DMS114 treated with DMSO at 0.1 percent for 48 hours (cell line): ENCODE measurements at regions not wholly inside any gene's neighbourhood (a gene's known extent, or its start where the extent isn't known, plus 50 kb on each side); places are given as distances from the start of the nearest gene placed in this dataset.

Experiments used
- DNase-seq: peaks from one replicate; lab custom pipeline; 2025; ENCODE audit not compliant: unreplicated experiment; lab: John Stamatoyannopoulos, UW

GRCh38 chrX:6783912-6784311 lies 249.0 kb upstream of the VCX3A start:
- no peak for DNase-seq

DNA sequence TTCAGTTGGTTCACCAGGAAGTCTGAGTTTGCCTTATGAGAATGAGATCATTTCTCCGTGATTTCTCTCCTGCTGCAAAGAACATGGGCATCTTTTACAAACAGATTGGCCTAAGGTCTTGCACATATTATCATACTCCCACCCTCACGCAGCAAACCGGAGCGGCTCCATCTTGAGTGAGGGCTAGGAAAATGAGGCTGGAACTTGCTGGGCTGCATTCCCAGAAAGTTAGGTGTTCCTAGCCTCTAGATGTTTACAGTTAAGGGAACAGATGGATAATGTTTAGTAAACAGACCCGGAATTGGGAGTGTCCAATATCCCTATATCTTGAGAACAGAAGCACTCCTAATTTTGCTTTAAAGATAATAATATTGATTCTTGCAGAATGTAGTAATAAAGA lies 247.9 kb upstream of the VCX3A start:
- no peak for DNase-seq

DNA sequence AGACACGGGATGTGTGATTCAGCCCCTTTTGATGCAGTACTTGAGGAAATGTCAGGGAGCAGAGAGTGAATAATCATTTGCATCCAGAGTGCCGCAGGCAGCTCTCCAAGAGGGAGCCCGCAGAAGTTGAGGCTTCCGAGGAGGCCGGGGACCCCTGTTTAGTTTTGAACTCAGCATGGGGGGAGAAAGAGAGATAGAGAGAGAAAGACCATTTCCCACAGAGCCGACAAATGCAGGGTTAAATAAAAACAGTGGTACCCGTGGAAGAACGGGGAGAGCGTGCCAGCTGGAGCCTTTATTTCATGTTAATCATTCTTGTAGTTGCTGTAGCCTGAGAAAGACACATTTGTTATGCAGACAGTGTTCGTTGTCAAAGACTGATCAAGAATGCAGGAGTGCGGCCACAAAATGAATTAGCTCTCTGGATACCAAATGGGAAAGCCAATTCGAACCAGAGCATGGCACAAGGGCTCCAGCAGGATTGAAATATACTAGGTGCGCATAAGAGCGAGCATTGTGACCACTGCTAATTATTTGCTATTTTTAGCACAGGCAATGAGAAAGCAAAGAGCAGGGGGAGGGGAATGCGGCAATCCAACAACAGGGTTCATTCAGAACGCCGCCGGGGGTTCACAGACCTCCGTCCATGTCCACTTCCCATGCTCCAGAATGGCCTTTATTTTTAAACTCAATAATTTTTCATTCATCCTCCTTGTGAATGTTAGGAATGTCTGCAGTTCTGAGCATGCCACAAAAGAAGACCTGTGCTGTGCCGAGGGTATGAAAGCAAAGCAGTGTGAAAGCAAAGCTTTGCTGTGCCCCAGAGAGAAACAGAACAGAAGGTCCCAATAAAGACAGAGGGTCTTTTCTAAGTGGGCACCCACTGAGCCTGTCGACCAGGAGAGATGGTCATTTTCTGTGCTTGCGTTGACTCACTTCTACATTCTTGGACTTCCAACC lies 243.9 kb upstream of the VCX3A start:
- no peak for DNase-seq

DNA sequence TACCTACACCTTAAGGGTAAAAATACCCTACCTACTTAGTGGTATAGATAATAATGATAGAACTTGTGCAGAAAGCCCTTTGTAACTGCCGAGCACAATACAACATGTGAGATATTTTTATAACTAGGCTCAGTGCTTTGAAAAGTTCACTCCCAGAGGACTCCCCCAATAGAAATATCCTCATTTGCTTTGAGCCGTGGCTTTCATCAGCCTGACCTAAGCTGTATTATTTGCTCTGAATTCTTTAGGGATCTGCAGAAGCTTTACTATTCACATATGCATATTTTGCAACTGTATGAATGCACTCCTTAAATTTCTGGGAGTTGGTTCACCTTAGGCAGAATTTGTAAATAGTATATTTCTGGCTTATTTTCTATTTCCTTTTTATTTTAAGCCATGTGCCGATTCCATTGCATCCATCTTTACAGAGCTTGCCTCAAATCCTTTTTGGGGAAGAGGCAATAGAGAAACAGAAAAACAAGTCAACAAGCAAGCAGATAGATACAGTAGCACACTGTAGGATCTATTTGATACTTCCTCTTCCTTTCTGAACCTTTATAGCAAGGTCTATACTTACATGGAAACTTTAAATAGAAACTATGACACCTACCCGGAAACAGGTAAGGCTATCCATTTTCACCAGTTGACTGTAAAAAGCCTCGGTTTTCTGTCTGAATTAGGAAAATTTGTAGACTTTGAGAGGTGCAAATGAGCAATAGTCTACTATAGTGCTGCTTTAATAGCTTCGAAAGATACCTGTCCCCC lies 242.5 kb upstream of the VCX3A start:
- DNase-seq, result no peak

DNA sequence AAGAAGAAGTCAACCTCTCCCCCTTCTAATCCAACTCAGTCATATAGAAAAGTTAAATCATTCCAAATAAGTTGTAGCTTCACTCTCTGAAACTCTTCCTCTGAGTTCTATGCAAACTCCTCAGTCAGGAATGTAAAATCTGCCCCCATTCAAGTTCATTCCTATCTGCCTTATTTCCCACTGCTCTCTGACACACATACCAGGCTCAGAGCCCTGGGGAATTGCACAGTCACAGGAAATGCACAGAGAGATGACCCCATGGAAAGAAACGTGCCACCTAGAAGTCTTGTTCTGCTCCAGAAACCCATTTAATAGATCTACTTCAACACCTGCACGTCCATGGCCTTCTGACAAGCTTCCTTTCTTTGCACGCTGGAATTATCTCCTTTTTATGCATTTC lies 236.0 kb upstream of the VCX3A start:
- DNase-seq, result no peak

DNA sequence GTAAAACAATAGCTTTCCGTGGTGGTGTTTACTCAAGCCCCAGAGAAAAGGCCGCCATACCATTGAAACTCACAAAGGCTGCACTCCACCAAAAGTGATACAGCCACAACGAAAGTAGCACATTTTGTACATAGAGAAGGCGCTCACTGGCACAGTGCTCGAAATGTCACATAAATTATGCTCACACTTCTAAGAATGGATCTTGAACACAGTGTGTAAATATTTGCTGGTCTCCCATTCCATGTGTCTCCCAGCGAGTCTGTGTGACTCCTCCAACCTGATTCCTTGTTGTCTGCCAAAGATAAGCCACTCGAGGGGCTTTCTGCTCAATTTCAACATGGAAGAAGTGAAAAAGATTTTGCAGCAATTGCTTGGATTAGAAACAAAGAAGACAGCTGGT lies 234.0 kb upstream of the VCX3A start:
- DNase-seq, result no peak

- no peak for DNase-seq
These were observed 226.3 kb upstream of the VCX3A start for GRCh38 chrX:6761251-6761650.

- DNase-seq, result no peak
These were observed 224.9 kb upstream of the VCX3A start for GRCh38 chrX:6759655-6760375.

DNA sequence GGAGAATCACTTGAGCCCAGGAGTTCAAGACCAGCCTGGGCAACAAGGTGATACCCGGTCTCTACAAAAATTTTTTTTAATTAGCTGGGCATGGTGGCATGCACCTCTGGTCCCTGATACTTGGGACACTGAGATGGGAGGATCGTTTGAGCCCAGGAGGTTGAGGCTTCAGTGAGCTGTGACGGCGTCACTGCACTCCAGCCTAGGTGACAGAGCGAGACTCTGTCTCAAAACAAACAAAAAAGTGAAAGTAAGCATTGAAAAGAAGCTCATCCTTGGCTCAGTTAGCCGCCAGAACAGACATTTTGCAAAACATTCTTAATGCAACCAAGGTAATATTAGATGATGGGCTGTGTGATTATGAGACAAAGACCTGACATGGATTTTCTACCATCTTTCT lies 223.3 kb upstream of the VCX3A start:
- no peak for DNase-seq

DNA sequence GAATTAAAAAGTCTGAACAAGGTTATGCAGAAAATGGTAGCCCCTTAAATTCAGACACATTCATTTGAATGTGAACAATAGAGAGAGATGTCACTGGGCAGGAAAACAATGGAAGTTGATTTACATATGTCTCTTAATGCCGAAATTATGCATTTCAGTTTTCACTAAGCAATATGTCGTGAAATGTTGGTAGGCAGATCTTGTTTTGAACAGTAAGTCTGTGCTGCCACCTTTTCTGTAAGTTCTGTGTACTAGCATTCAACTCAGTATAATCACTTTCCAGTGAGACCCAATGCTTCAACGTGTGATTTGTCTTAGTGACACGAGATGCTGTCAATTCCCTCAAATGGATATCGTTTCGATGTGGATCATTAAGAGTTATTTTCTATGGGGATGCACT lies 222.7 kb upstream of the VCX3A start:
- DNase-seq, result no peak

DNA sequence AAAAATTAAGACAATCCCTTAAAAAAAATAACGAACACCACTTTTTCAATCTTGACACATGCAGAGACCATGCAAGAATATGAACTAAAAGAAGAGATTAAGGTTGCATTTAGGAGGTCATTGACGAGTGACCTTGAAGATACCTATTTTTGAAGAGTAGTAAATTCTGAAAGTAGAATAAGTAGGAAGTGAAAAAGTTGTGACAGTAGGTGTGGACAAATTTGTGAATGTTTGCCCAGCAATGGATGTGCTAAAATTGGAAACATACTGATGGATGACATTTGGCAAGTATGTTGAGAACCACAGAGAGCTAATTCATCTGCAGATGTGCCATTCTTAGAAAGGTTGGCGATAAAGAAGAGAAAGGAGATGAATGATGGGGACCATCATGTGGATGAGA lies 213.7 kb upstream of the VCX3A start:
- no peak for DNase-seq

GRCh38 chrX:6738518-6739470 lies 203.9 kb upstream of the VCX3A start:
- DNase-seq, result no peak

- no peak for DNase-seq
These were observed 200.1 kb upstream of the VCX3A start for GRCh38 chrX:6734844-6735634.

- no peak for DNase-seq
These were observed 197.2 kb upstream of the VCX3A start for GRCh38 chrX:6732101-6732500.

GRCh38 chrX:6729626-6730025 lies 194.7 kb upstream of the VCX3A start:
- DNase-seq, result no peak

- DNase-seq, result no peak
These were observed 183.8 kb upstream of the VCX3A start for GRCh38 chrX:6718766-6719165.

DNA sequence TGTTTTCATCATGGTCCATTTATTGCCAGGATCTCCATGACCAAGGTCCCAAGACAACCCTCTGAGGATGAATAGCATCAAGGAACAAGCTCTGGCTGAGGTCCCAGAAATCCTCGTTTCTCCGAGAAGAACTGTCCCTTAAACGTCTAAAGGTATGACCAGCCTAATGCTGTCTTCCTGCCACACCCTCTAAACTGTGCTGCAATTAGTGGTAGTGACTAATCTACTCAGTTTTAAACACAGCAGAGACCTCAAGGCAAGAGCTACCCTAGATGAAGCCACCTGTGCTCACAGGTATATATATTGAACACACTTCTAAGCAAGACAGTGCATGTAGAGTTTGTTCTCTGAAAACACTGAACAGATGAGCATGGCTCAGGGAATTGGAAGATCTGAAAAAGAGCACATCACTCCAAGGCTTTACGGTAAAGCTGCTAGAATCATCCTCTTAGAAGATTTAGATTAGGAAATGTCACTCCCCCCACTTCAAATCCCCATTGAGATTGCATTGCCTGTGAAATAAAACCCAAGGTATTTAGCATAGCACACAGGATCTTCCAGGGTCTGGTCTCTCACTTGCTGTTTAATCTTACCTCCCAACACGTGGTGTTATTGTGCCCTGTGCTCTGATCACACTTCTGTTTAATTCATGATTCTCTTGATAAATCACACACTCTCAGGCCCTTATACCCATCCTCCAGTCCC lies 173.9 kb upstream of the VCX3A start:
- no peak for DNase-seq

GRCh38 chrX:6708041-6708440 lies 173.1 kb upstream of the VCX3A start:
- DNase-seq, result no peak

GRCh38 chrX:6707497-6707896 lies 172.6 kb upstream of the VCX3A start:
- DNase-seq, result no peak
